ENCODE measurements at regions not wholly inside any gene's neighbourhood (a gene's known extent, or its start where the extent isn't known, plus 50 kb on each side); places are given as distances from the start of the nearest gene placed in this dataset.
"Not testable (repeated sequence)": the region's sequence is repeated elsewhere in the genome, so short reads cannot be mapped to it uniquely, and the experiment has no call there.

- DNase-seq (ENCODE audit: low read depth): no peak
Measured at GRCh38 chr22:47920380-47920959, 1158.0 kb downstream of the TBC1D22A start.

DNA sequence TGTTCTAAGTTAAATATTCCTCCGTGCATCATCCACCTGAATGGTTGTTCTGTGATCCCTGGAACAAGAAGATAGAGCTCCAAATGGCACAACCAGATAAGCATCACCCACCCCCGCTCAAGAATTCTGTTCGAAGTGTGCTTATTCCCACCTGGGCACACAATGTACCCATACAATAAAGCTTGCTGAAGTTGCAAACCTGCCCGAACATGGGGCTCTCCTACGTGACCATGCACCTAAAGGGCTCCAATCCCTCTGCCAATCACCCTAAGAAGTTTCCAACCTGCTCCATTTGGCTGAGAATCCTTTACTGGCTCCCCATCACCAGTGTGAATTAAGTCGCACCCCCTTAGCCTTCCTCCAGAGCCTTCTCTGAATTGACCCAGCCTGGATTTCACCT, 1157.4 kb downstream of the TBC1D22A start:
- no peak for DNase-seq (ENCODE audit: low read depth)

DNA sequence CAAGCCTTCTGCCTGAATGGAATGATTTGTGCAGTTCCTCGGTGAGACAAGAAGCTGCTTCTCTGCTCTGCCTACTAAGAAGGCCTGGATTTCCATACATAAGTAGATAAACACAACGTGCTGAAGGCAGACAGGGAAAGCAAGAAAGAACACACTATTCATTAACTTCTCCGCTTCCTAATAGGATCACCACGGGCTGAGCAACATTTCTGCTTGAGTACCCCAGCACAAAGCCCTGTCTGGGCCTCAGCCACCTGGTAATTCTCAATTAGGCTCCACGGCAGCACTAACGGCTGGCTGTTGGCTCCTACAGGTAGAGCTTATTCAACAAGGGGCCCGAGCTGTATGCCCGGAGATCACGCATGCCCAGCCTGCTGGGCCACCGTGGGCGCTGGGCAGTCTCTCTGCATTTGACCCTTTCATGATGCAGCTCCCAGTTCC, 1156.6 kb downstream of the TBC1D22A start:
- no peak for DNase-seq (ENCODE audit: low read depth)

GRCh38 chr22:47918276-47918921, 1155.9 kb downstream of the TBC1D22A start:
- no peak for DNase-seq (ENCODE audit: low read depth)

GRCh38 chr22:47914481-47915097, 1152.1 kb downstream of the TBC1D22A start:
- no peak for DNase-seq (ENCODE audit: low read depth)

DNA sequence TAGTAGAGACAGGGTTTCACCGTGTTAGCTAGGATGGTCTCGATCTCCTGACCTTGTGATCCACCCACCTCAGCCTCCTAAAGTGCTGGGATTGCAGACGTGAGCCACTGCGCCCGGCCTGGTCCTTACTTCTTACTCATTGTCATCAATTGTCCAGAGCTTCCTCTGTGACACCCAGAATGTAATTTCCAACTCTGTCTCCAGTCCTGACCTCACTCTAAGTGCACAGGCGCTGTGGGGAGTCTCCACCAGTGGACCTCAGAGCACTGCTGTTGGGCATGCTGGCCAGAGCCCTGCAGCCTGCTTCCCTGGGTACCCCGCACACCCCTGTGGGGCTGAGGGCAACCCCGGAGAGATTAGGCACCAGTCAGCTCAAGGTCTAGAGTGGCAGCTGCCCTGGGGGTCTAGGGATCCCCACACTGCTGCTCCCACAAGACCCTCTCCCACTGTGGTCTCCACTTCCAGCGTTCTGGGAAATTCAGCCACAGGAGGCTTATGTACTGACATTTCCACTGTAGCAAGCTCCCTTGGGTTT, 1140.3 kb downstream of the TBC1D22A start:
- DNase-seq (ENCODE audit: low read depth): no peak

DNA sequence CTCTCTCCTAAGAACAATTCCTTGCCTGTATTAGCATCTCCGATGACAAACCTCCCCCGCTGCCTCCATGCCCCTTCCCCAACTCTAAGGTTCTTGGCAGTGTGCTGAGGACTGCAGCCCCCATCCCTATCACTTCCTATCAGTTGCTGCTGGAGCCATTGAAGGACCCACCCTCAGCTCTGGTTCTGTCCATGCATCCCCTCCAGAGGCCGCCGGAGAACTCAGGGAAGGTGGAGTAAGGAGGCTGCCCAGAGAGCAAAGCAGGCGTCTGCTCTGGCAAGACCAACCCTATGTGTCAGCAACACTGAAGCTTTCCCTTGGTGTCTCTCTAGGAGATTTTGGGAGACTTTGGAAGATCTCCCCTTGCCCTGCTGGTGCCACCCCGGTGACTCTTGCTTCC, 1139.5 kb downstream of the TBC1D22A start:
- no peak for DNase-seq (ENCODE audit: low read depth)

DNA sequence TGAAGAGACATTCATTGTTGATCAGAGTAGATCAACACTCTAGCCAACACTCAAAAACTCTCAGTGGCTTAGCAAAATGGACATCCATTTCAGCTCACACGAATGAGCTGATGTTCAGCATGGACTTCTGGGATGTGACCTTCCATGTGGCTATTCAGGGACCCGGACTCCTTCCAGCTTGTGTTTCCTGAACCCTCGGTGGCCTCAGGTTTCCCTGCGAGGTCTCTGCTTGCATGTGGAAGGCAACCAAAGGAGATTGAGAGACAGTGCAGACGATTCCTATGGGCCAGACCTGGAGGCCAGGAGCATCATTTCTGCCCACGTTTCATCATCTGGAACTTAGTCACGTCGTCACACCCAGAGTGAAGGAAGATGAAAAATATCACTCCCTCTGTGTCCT, 1137.4 kb downstream of the TBC1D22A start:
- DNase-seq (ENCODE audit: low read depth): no peak

GRCh38 chr22:47898946-47899345, 1136.5 kb downstream of the TBC1D22A start:
- DNase-seq (ENCODE audit: low read depth): no peak

DNA sequence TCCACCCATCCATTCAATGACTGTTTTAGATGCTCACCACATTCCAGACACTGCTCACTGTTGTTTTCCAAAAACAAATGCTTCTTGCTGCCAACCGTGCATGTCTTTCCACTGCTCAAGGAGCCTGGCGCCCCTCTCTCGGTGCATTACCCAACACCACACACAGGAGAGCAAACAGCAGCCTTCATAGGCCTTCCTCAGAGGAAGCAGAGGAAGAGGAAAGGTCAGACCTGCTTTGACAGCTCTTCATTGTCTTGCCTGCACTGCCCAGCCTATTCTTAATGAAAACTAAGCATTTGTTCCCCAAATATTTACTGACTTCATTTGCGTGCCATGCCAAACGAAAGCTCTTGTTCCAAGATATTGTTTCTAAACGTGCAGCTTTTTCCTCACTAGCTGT, 1129.2 kb downstream of the TBC1D22A start:
- no peak for DNase-seq (ENCODE audit: low read depth)

GRCh38 chr22:47888817-47889216, 1126.4 kb downstream of the TBC1D22A start:
- DNase-seq (ENCODE audit: low read depth): no peak

DNA sequence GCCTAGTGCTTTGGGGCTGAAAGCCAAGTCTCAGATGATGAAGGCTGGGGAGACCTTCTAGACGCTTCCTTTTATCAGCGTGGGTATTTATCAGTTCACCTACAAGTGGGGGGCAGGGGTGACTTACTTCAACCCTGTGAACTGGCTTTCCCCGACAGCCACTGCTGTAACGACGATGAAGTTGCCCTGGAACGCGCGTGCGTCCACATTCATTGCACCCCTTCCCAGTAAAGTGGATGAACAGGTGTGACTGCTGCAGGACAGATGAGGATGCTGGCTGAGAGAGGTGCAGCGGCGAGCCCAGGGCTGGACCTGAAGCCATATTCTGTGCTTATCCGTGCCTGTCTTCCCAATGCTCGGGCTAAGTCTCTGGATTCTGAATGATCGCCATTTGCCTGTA, 1122.3 kb downstream of the TBC1D22A start:
- DNase-seq (ENCODE audit: low read depth): no peak

DNA sequence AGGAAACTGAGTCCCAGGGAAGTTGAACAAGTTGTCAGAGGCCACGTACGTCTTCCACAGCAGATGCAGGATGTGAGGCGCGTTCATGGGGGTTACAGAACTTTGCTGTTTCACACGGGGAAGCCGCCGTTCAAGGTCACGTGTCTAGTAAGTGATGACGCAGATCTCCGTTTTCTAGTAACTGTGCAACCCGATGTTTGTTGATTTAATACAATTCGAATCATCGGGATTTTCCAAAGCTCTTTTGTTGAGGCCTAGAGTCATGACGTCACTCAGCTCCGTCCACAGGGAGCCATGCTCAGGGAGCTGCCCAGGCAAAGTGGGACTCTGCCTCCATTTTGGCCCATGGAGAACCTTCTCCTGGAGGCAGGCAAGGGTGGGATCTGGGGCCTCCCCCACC, 1121.8 kb downstream of the TBC1D22A start:
- no peak for DNase-seq (ENCODE audit: low read depth)

DNA sequence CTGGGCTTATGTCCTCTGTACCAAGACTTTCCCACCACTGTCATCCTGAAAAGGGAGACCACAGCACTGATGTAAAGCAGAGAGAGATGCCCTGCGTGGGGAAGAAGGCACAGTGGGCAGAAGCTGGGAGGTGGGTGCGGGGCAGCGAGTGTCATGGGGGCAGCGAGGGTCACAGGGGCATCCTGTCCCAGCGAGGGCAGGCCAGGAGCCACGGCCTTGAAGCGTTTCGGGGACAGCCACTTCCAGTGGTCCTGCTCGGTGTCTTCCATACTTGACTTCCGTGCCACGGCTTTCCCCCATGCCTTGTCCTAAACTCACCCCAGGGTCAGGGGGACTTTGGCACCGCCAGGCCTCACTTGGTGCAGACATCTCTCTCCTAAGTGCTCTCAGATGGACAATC, 1121.3 kb downstream of the TBC1D22A start:
- no peak for DNase-seq (ENCODE audit: low read depth)

DNA sequence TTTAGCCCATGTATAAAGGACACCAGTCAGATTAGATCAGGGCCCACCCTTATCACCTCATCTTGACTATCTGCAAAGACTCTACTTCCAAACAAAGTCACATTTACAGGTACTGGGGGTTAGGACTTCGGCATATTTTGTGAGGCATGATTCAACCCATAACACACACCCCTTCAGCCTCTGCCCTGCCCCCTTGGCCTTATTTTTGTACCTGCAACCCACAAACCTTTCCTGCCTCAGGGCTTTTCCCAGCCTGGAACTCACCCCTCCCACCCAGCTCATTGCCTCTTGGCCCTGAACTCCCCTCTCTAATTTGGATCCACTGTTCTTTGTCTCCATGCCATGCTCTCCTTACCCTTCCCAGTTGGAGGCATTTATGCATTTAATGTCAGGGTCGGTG, 1116.9 kb downstream of the TBC1D22A start:
- no peak for DNase-seq (ENCODE audit: low read depth)

DNA sequence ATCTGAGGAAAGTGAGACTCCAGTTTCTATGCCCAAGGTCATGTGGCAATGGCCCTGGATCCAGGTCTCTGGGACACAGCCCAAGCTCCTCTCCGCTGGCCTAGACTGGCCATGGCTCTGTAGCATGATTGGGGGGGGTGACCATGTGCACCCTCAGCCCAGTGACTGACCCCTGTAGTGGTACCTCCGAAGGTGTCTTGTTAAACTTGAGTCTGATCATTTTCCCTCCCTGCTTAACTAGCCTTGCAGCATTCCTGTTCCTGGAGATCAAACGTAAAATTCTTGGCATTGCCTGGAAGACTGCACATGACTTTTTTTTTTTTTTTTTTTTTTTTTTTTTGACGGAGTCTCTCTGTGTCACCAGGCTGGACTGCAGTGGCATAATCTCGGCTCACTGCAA, 1116.0 kb downstream of the TBC1D22A start:
- DNase-seq (ENCODE audit: low read depth): no peak

- DNase-seq (ENCODE audit: low read depth): no peak
Measured at GRCh38 chr22:47872761-47873535, 1110.5 kb downstream of the TBC1D22A start.

- DNase-seq (ENCODE audit: low read depth): no peak
Measured at GRCh38 chr22:47865626-47866025, 1103.2 kb downstream of the TBC1D22A start.

- DNase-seq (ENCODE audit: low read depth): no peak
Measured at GRCh38 chr22:47862394-47862793, 1099.9 kb downstream of the TBC1D22A start.

DNA sequence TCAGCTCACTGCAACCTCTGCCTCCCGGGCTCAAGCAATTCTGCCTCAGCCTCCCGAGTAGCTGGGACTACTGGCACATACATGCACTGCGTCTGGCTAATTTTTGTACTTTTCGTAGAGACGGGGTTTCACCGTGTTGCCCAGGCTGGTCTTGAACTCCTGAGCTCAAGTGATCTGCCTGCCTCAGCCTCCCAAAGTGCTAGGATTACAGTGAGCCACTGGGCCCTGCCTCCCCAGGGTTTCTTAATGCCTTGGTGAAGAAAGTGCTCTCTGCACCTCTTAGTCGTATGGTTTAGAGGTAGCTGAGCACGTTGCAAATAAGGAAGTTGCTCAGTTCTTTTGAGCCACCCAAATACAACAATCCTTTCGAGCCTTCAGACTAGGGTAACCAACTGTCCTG, 1098.5 kb downstream of the TBC1D22A start:
- not testable (repeated sequence) for DNase-seq (ENCODE audit: low read depth)

GRCh38 chr22:47859881-47860525, 1097.6 kb downstream of the TBC1D22A start:
- DNase-seq (ENCODE audit: low read depth): no peak

GRCh38 chr22:47858773-47859306, 1096.4 kb downstream of the TBC1D22A start:
- DNase-seq (ENCODE audit: low read depth): no peak

Measured in non-pigmented ciliary epithelial cell (primary cell).